Panc1 (cell line): ENCODE measurements at regions not wholly inside any gene's neighbourhood (a gene's known extent, or its start where the extent isn't known, plus 50 kb on each side); places are given as distances from the start of the nearest gene placed in this dataset.

ENCODE experiments used
- ATAC-seq: fragments of 200-7000 bp; cut with Tn5 transposase; 2 replicates; pipeline ENCODE4 v1.9.1; 2020; ENCODE audit warnings: mild to moderate bottlenecking, moderate library complexity
- BruUV-seq: library from RNA; stranded (reverse); fragments of 400-500 nt; replicated peaks from 2 replicates; lab custom pipeline; 2021; lab: Mats Ljungman, UMichigan
- CTCF ChIA-PET: fragments of 300-600 bp; sonication (Branson Sonifier 250); formaldehyde crosslinking; loops from one replicate; lab custom pipeline; 2022; ENCODE audit warnings: antibody characterized with exemption; lab: Charles Lee
- POLR2A ChIA-PET: fragments of 300-600 bp; sonication (Branson Sonifier 250); formaldehyde crosslinking; loops from one replicate; lab custom pipeline; 2022; ENCODE audit warnings: antibody characterized with exemption; lab: Charles Lee
- DNase-seq: peaks from one replicate; pipeline ENCODE4 v3.0.0-alpha.2; 2010; ENCODE audit warnings: low read depth, low spot score
- H3K27ac ChIP-seq: 2 replicates; pipeline ENCODE4 v1.5.1; 2011; ENCODE audit warnings: mild to moderate bottlenecking, low read length, inconsistent platforms
- H3K27me3 ChIP-seq: fragments of 200-500 bp; sonication (Bioruptor generic); 2 replicates; pipeline ENCODE4 v1.6.0; 2014; ENCODE audit warnings: low read length, inconsistent platforms; ENCODE audit not compliant: control insufficient read depth, insufficient read depth
- H3K36me3 ChIP-seq: fragments of 200-500 bp; sonication (Bioruptor generic); 2 replicates; pipeline ENCODE4 v1.5.1; 2014; ENCODE audit warnings: inconsistent platforms, mild to moderate bottlenecking, low read length, moderate library complexity; ENCODE audit not compliant: control insufficient read depth, insufficient read depth
- H3K4me1 ChIP-seq: 2 replicates; pipeline ENCODE4 v1.5.1; 2011; ENCODE audit warnings: inconsistent platforms, mild to moderate bottlenecking, low read length, moderate library complexity; ENCODE audit not compliant: control insufficient read depth, insufficient read depth
- H3K4me3 ChIP-seq, 2 experiments: 2 replicates each; pipeline ENCODE4 v1.5.1; 2011 to 2012; ENCODE audit warnings: low read depth in 2 of 2, low read length in 2 of 2, mild to moderate bottlenecking in 2 of 2, inconsistent platforms in 1 of 2, moderate library complexity in 1 of 2
- H3K9me3 ChIP-seq: fragments of 200-500 bp; sonication (Bioruptor generic); 2 replicates; pipeline ENCODE4 v1.5.1; 2014; ENCODE audit warnings: low read depth, mild to moderate bottlenecking, inconsistent platforms, low read length, moderate library complexity; ENCODE audit not compliant: control insufficient read depth, insufficient read depth
- POLR2AphosphoS5 ChIP-seq: IDR thresholded peaks from 2 replicates; pipeline ENCODE4 v1.6.1; 2012; ENCODE audit warnings: mild to moderate bottlenecking, low read depth, low read length, moderate library complexity
- SIN3A ChIP-seq: IDR thresholded peaks from 2 replicates; pipeline ENCODE4 v1.6.1; 2012; ENCODE audit warnings: low read depth, mild to moderate bottlenecking, low read length, moderate library complexity, borderline replicate concordance; ENCODE audit not compliant: insufficient read depth
- TCF7L2 ChIP-seq: IDR thresholded peaks from 2 replicates; pipeline ENCODE4 v1.6.1; 2011; ENCODE audit warnings: mild to moderate bottlenecking, low read depth, low read length, inconsistent platforms
- in situ Hi-C: cut with HindIII; loops from 2 replicates; pipeline ENCODE4 v1.10.0; 2016; ENCODE audit warnings: low sequenced_read_pairs, low pct_unique_long_range_greater_than_20kb
- intact Hi-C: fragments of 100-400 bp; cut with micrococcal nuclease; formaldehyde crosslinking; loops from one replicate; pipeline ENCODE4 v1.10.0; 2022; ENCODE audit not compliant: unreplicated experiment
- TF ChIP-seq, protein P1 (sequence below), 2 experiments: IDR thresholded peaks; 2 replicates each; pipeline ENCODE4 v1.6.1; 2011 to 2012; ENCODE audit warnings: low read depth in 2 of 2, control low read depth in 1 of 2, low read length in 1 of 2, mild to moderate bottlenecking in 1 of 2, moderate library complexity in 1 of 2; ENCODE audit not compliant: insufficient read depth in 1 of 2
- TF ChIP-seq, protein P2 (sequence below): fragments of 450-650 bp; IDR thresholded peaks from 2 replicates; pipeline ENCODE4 v1.5.1; 2017; ENCODE audit warnings: mild to moderate bottlenecking

DNA sequence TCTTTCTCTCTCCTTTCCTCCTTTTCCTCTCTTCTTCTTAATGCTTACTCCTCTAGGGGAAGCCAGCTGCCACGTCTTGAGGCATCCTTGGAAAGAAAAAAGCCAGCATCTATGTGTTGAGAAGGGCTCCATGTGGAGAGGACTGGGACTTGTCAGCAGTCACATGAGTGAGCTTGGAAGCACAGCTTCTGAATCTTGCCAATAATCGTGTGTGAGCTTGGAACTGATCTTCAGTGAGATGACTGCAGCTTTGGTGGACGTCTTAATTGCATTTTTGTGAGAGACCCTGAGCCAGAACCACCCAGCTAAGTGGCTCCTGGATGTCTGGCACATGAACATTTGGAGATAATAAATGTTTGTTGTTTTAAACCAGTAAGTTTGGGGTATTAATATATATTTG is 371.7 kb downstream of the SLITRK2 start:
- Histone ChIP-seq H3K9me3 (no peaks in the 10 kb centered on the region), H3K27me3 (no peaks in the 10 kb centered on the region), H3K4me3 (no peak overlapping the region), H3K4me1 (no peaks in the 10 kb centered on the region), H3K27ac (no peak overlapping the region), H3K36me3 (no peaks in the 10 kb centered on the region)
- no TSS peak for BruUV-seq
- DNase-seq (no peak), ATAC-seq (no peak)
- ChIA-PET CTCF (no interaction called here), POLR2A (no interaction called here)
- no peak for TF ChIP-seq TCF7L2
- TF ChIP-seq, protein P1, sequence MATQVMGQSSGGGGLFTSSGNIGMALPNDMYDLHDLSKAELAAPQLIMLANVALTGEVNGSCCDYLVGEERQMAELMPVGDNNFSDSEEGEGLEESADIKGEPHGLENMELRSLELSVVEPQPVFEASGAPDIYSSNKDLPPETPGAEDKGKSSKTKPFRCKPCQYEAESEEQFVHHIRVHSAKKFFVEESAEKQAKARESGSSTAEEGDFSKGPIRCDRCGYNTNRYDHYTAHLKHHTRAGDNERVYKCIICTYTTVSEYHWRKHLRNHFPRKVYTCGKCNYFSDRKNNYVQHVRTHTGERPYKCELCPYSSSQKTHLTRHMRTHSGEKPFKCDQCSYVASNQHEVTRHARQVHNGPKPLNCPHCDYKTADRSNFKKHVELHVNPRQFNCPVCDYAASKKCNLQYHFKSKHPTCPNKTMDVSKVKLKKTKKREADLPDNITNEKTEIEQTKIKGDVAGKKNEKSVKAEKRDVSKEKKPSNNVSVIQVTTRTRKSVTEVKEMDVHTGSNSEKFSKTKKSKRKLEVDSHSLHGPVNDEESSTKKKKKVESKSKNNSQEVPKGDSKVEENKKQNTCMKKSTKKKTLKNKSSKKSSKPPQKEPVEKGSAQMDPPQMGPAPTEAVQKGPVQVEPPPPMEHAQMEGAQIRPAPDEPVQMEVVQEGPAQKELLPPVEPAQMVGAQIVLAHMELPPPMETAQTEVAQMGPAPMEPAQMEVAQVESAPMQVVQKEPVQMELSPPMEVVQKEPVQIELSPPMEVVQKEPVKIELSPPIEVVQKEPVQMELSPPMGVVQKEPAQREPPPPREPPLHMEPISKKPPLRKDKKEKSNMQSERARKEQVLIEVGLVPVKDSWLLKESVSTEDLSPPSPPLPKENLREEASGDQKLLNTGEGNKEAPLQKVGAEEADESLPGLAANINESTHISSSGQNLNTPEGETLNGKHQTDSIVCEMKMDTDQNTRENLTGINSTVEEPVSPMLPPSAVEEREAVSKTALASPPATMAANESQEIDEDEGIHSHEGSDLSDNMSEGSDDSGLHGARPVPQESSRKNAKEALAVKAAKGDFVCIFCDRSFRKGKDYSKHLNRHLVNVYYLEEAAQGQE (IDR thresholded peaks at IDR 0.05; ENCODE audit: insufficient read depth in 1 of 2, low read depth in 2 of 2, low read length in 1 of 2): no peak
- TF ChIP-seq SIN3A: no peak
- TF ChIP-seq, protein P2, sequence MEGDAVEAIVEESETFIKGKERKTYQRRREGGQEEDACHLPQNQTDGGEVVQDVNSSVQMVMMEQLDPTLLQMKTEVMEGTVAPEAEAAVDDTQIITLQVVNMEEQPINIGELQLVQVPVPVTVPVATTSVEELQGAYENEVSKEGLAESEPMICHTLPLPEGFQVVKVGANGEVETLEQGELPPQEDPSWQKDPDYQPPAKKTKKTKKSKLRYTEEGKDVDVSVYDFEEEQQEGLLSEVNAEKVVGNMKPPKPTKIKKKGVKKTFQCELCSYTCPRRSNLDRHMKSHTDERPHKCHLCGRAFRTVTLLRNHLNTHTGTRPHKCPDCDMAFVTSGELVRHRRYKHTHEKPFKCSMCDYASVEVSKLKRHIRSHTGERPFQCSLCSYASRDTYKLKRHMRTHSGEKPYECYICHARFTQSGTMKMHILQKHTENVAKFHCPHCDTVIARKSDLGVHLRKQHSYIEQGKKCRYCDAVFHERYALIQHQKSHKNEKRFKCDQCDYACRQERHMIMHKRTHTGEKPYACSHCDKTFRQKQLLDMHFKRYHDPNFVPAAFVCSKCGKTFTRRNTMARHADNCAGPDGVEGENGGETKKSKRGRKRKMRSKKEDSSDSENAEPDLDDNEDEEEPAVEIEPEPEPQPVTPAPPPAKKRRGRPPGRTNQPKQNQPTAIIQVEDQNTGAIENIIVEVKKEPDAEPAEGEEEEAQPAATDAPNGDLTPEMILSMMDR: no peak
- TF ChIP-seq POLR2AphosphoS5: no peak
- intact Hi-C loops (no loop called here), in situ Hi-C loops (no loop called here)

DNA sequence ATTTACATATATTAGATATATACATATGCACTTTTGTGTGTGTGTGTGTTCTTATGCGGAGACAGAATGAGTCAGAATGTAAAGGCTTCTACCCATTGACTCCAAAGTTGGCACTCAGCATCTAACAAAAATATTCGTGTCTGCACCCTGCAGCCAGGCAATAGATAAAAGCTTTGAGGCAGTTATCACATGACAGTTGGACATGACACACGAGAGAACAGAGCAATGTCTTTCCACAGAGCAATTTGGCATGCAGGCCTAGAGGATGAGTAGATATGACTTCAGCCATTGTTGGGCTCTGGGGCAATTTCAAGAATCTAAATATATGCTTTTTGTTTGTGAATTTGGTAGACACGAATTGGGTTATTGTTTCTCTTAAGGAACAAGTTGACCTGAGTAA is 391.2 kb downstream of the SLITRK2 start:
- no peaks in the 10 kb centered on the region for H3K9me3 ChIP-seq
- ATAC-seq (no peak), DNase-seq (no peak)
- no TSS peak for BruUV-seq
- H3K4me1 ChIP-seq: no peaks in the 10 kb centered on the region
- ChIA-PET POLR2A (no interaction called here), CTCF (no interaction called here)
- H3K36me3 ChIP-seq: no peaks in the 10 kb centered on the region
- H3K4me3 ChIP-seq: no peak overlapping the region
- in situ Hi-C loops: no loop called here
- H3K27me3 ChIP-seq: no peaks in the 10 kb centered on the region
- intact Hi-C loops: no loop called here
- H3K27ac ChIP-seq: no peak overlapping the region
- TF ChIP-seq, protein P1 (IDR thresholded peaks at IDR 0.05; ENCODE audit: insufficient read depth in 1 of 2, low read depth in 2 of 2, low read length in 1 of 2): no peak
